ENCODE measurements at regions not wholly inside any gene's neighbourhood (a gene's known extent, or its start where the extent isn't known, plus 50 kb on each side); places are given as distances from the start of the nearest gene placed in this dataset.

- H3K4me2 ChIP-seq (ENCODE audit: low read depth, low read length, poor library complexity, severe bottlenecking), result peak overlapping the region; percentile 22
- H3K27me3 ChIP-seq (ENCODE audit: insufficient read depth, low read length, poor library complexity, severe bottlenecking), result no peaks in the 10 kb centered on the region
- no peaks in the 10 kb centered on the region for H3F3A ChIP-seq (ENCODE audit: low read depth)
- H2AFZ ChIP-seq (ENCODE audit: low read length), result no peak overlapping the region
- no peaks in the 10 kb centered on the region for H3K9me3 ChIP-seq (ENCODE audit: insufficient read depth, low read depth, low read length)
- no peak overlapping the region for H3K4me3 ChIP-seq (ENCODE audit: low read length, poor library complexity, severe bottlenecking)
- H3K9ac ChIP-seq (ENCODE audit: low read depth, low read length, poor library complexity, severe bottlenecking), result no peak overlapping the region
- no peaks in the 10 kb centered on the region for H3K79me2 ChIP-seq (ENCODE audit: insufficient read depth, low read length)
- no peaks in the 10 kb centered on the region for H3K9me2 ChIP-seq (replicated peaks; ENCODE audit: low read depth, low read length)
- peaks cover 38% of the 10 kb centered on the region for H3K4me1 ChIP-seq (ENCODE audit: insufficient read depth, low read length, poor library complexity, severe bottlenecking)
- H3K36me3 ChIP-seq (ENCODE audit: insufficient read depth, low read length), result no peaks in the 10 kb centered on the region
- H4K20me1 ChIP-seq (ENCODE audit: insufficient read depth, low read length, poor library complexity, severe bottlenecking), result no peaks in the 10 kb centered on the region
- TF ChIP-seq CTCF (conservative IDR thresholded peaks at IDR 0.05; ENCODE audit: low read length) (no peak), EZH2phosphoT487 (IDR thresholded peaks at IDR 0.05; ENCODE audit: borderline replicate concordance) (no peak)
Observed at GRCh38 chr2:150167711-150168110, 319.8 kb downstream of the RND3 start.

- Histone ChIP-seq H3F3A (ENCODE audit: low read depth) (no peaks in the 10 kb centered on the region), H3K4me3 (ENCODE audit: low read length, poor library complexity, severe bottlenecking) (peak overlapping the region; percentile 21), H3K4me2 (ENCODE audit: low read depth, low read length, poor library complexity, severe bottlenecking) (peak overlapping the region; percentile 54), H3K36me3 (ENCODE audit: insufficient read depth, low read length) (no peaks in the 10 kb centered on the region), H3K9me2 (replicated peaks; ENCODE audit: low read depth, low read length) (no peaks in the 10 kb centered on the region), H3K9me3 (ENCODE audit: insufficient read depth, low read depth, low read length) (no peaks in the 10 kb centered on the region), H4K20me1 (ENCODE audit: insufficient read depth, low read length, poor library complexity, severe bottlenecking) (no peaks in the 10 kb centered on the region), H3K79me2 (ENCODE audit: insufficient read depth, low read length) (no peaks in the 10 kb centered on the region), H3K27me3 (ENCODE audit: insufficient read depth, low read length, poor library complexity, severe bottlenecking) (no peaks in the 10 kb centered on the region), H3K9ac (ENCODE audit: low read depth, low read length, poor library complexity, severe bottlenecking) (no peak overlapping the region), H3K4me1 (ENCODE audit: insufficient read depth, low read length, poor library complexity, severe bottlenecking) (peaks cover 38% of the 10 kb centered on the region), H2AFZ (ENCODE audit: low read length) (no peak overlapping the region)
- no peak for TF ChIP-seq CTCF (conservative IDR thresholded peaks at IDR 0.05; ENCODE audit: low read length)
- no peak for TF ChIP-seq EZH2phosphoT487 (IDR thresholded peaks at IDR 0.05; ENCODE audit: borderline replicate concordance)
Observed at GRCh38 chr2:150166313-150167051, 321.0 kb downstream of the RND3 start.

GRCh38 chr2:150165988-150166312, 321.5 kb downstream of the RND3 start:
- H3K4me3 ChIP-seq (ENCODE audit: low read length, poor library complexity, severe bottlenecking), result no peak overlapping the region

More at GRCh38 chr2:150165988-150166312, 321.5 kb downstream of the RND3 start:
- Histone ChIP-seq H3K9me2 (replicated peaks; ENCODE audit: low read depth, low read length) (no peaks in the 10 kb centered on the region), H3K36me3 (ENCODE audit: insufficient read depth, low read length) (no peaks in the 10 kb centered on the region), H3F3A (ENCODE audit: low read depth) (no peaks in the 10 kb centered on the region), H2AFZ (ENCODE audit: low read length) (no peak overlapping the region), H3K79me2 (ENCODE audit: insufficient read depth, low read length) (no peaks in the 10 kb centered on the region), H3K27me3 (ENCODE audit: insufficient read depth, low read length, poor library complexity, severe bottlenecking) (no peaks in the 10 kb centered on the region), H3K9me3 (ENCODE audit: insufficient read depth, low read depth, low read length) (no peaks in the 10 kb centered on the region), H3K4me1 (ENCODE audit: insufficient read depth, low read length, poor library complexity, severe bottlenecking) (peaks cover 38% of the 10 kb centered on the region), H3K4me2 (ENCODE audit: low read depth, low read length, poor library complexity, severe bottlenecking) (peak overlapping the region; percentile 54), H4K20me1 (ENCODE audit: insufficient read depth, low read length, poor library complexity, severe bottlenecking) (no peaks in the 10 kb centered on the region), H3K9ac (ENCODE audit: low read depth, low read length, poor library complexity, severe bottlenecking) (no peak overlapping the region)
- no peak for TF ChIP-seq EZH2phosphoT487 (IDR thresholded peaks at IDR 0.05; ENCODE audit: borderline replicate concordance)
- TF ChIP-seq CTCF (conservative IDR thresholded peaks at IDR 0.05; ENCODE audit: low read length), result no peak

All from Loucy (cell line).